CD14-positive monocyte (primary cell): ENCODE measurements at regions not wholly inside any gene's neighbourhood (a gene's known extent, or its start where the extent isn't known, plus 50 kb on each side); places are given as distances from the start of the nearest gene placed in this dataset.

ENCODE experiments used
- DNase-seq, 3 donors: peaks; one replicate each; pipeline ENCODE4 v3.0.0-alpha.2; 2011 to 2022
- H2AFZ ChIP-seq: 2 replicates; pipeline ENCODE4 v1.6.0; 2012; ENCODE audit warnings: mild to moderate bottlenecking, low read depth, low read length, inconsistent platforms; ENCODE audit not compliant: insufficient read depth, poor library complexity, severe bottlenecking
- H3K27ac ChIP-seq, 2 donors: 1 replicate in 1 of 2; 2 replicates in 1 of 2; pipeline ENCODE4 v1.5.1; 2012 to 2013; ENCODE audit warnings: low read length in 2 of 2, control low read depth in 1 of 2, inconsistent platforms in 1 of 2, low read depth in 1 of 2, mild to moderate bottlenecking in 1 of 2
- H3K27me3 ChIP-seq, 2 donors: one replicate each; pipeline versions ENCODE4 v1.6.0 to v1.6.1; 2011 to 2013; ENCODE audit warnings: low read length in 2 of 2; ENCODE audit not compliant: control insufficient read depth in 2 of 2, insufficient read depth in 2 of 2
- H3K36me3 ChIP-seq, 2 donors: replicated peaks in 1 of 2; 1 replicate in 1 of 2; 2 replicates in 1 of 2; pipeline versions ENCODE4 v1.5.1 to v1.6.1; 2012 to 2013; ENCODE audit warnings: low read length in 2 of 2, control low read depth in 1 of 2, inconsistent platforms in 1 of 2, mild to moderate bottlenecking in 1 of 2; ENCODE audit not compliant: insufficient read depth in 2 of 2, control insufficient read depth in 1 of 2
- H3K4me1 ChIP-seq, 2 donors: 1 replicate in 1 of 2; 2 replicates in 1 of 2; pipeline versions ENCODE4 v1.5.1 to v1.6.1; 2012 to 2013; ENCODE audit warnings: low read length in 2 of 2, control low read depth in 1 of 2, inconsistent platforms in 1 of 2, mild to moderate bottlenecking in 1 of 2, moderate library complexity in 1 of 2; ENCODE audit not compliant: insufficient read depth in 2 of 2, control insufficient read depth in 1 of 2
- H3K4me2 ChIP-seq: replicated peaks from 2 replicates; pipeline ENCODE3; 2012; ENCODE audit warnings: low read length, moderate library complexity, mild to moderate bottlenecking; ENCODE audit not compliant: poor library complexity, severe bottlenecking; ENCODE audit errors: extremely low read depth
- H3K4me3 ChIP-seq, 3 experiments: fragments of 200-600 bp in 1 of 3; sonication (generic) in 1 of 3; replicated peaks in 1 of 3; 1 replicate in 2 of 3; 2 replicates in 1 of 3; pipeline ENCODE4 v1.5.1; 2011 to 2013; ENCODE audit warnings: low read length in 3 of 3, mild to moderate bottlenecking in 3 of 3, control low read depth in 2 of 3, low read depth in 2 of 3, inconsistent platforms in 1 of 3, moderate library complexity in 1 of 3
- H3K79me2 ChIP-seq: 2 replicates; pipeline ENCODE4 v1.6.0; 2012; ENCODE audit warnings: mild to moderate bottlenecking, control low read depth, inconsistent platforms, low read length, moderate library complexity; ENCODE audit not compliant: insufficient read depth
- H3K9ac ChIP-seq: 2 replicates; pipeline ENCODE4 v1.6.0; 2017; ENCODE audit warnings: low read length, mild to moderate bottlenecking; ENCODE audit not compliant: insufficient read depth, poor library complexity, severe bottlenecking
- H3K9me3 ChIP-seq, 2 donors: replicated peaks in 1 of 2; 1 replicate in 1 of 2; 2 replicates in 1 of 2; pipeline versions ENCODE4 v1.5.1 to v1.6.1; 2012 to 2013; ENCODE audit warnings: low read length in 2 of 2, control low read depth in 1 of 2; ENCODE audit not compliant: control insufficient read depth in 1 of 2, insufficient read depth in 1 of 2
- H4K20me1 ChIP-seq: 2 replicates; pipeline ENCODE4 v1.6.0; 2012; ENCODE audit warnings: mild to moderate bottlenecking, low read length, control low read depth, moderate library complexity; ENCODE audit not compliant: insufficient read depth
- H3K27ac Mint-ChIP-seq, 7 donors: one replicate each; pipeline ENCODE4 v1.8.0; 2020; ENCODE audit warnings: mild to moderate bottlenecking in 7 of 7, mixed read lengths in 7 of 7, moderate library complexity in 6 of 7, inconsistent platforms in 2 of 7
- H3K27me3 Mint-ChIP-seq, 3 donors: one replicate each; pipeline ENCODE4 v1.8.0; 2021 to 2022; ENCODE audit warnings: low read depth in 3 of 3, mild to moderate bottlenecking in 3 of 3, mixed read lengths in 3 of 3, moderate library complexity in 3 of 3, inconsistent platforms in 1 of 3
- H3K36me3 Mint-ChIP-seq, 2 donors: one replicate each; pipeline ENCODE4 v1.8.0; 2020; ENCODE audit warnings: mixed read lengths in 2 of 2, inconsistent platforms in 1 of 2, mild to moderate bottlenecking in 1 of 2
- H3K4me1 Mint-ChIP-seq: one replicate; pipeline ENCODE4 v1.8.0; 2020; ENCODE audit warnings: mild to moderate bottlenecking, mixed read lengths
- H3K4me3 Mint-ChIP-seq, 2 donors: one replicate each; pipeline ENCODE4 v1.8.0; 2020; ENCODE audit warnings: mild to moderate bottlenecking in 2 of 2, mixed read lengths in 2 of 2, moderate library complexity in 1 of 2
- H3K9me3 Mint-ChIP-seq, 7 donors: one replicate each; pipeline ENCODE4 v1.8.0; 2020 to 2022; ENCODE audit warnings: mixed read lengths in 7 of 7, mild to moderate bottlenecking in 6 of 7, moderate library complexity in 6 of 7, inconsistent platforms in 2 of 7
- CTCF ChIP-seq: fragments of 200-600 bp; IDR thresholded peaks from one replicate; pipeline ENCODE4 v1.8.0; 2022; ENCODE audit warnings: antibody characterized with exemption, mild to moderate bottlenecking
- WGBS: methylation state at CpG from one replicate; pipeline ENCODE4 v1.1.5; 2013; ENCODE audit warnings: missing lambda C conversion rate; ENCODE audit not compliant: insufficient coverage; 5-methylcytosine and 5-hydroxymethylcytosine counted together
- intact Hi-C, 2 donors: fragments of 100-400 bp; cut with micrococcal nuclease; formaldehyde crosslinking; loops; one replicate each; pipeline versions ENCODE4 v1.15.0 to v1.15.1; 2023

- H2AFZ ChIP-seq = no peak overlapping the region
- no peak overlapping the region for H3K9ac ChIP-seq
- Mint-ChIP-seq H3K4me1 (no peaks in the 10 kb centered on the region), H3K36me3 (no peaks in the 10 kb centered on the region), H3K4me3 (no peak overlapping the region), H3K27me3 (peaks cover 0 to 1% (median 0%) of the 10 kb centered on the region in 3 donors), H3K9me3 (peaks cover 0 to 4% (median 2%) of the 10 kb centered on the region in 7 donors), H3K27ac (no peak overlapping the region)
- no peaks in the 10 kb centered on the region for H3K4me1 ChIP-seq
- no peaks in the 10 kb centered on the region for H3K27me3 ChIP-seq
- no peaks in the 10 kb centered on the region for H3K79me2 ChIP-seq
- no peak for TF ChIP-seq CTCF
- DNase-seq = no peak
- intact Hi-C loops = no loop called here
- no peak overlapping the region for H3K27ac ChIP-seq
- no peaks in the 10 kb centered on the region for H4K20me1 ChIP-seq
- no peaks in the 10 kb centered on the region for H3K36me3 ChIP-seq
- H3K9me3 ChIP-seq = no peaks in the 10 kb centered on the region
- no peak overlapping the region for H3K4me2 ChIP-seq
- H3K4me3 ChIP-seq = no peak overlapping the region
Measured at GRCh38 chr1:187241971-187242370, 413.2 kb downstream of the PLA2G4A start.

DNA sequence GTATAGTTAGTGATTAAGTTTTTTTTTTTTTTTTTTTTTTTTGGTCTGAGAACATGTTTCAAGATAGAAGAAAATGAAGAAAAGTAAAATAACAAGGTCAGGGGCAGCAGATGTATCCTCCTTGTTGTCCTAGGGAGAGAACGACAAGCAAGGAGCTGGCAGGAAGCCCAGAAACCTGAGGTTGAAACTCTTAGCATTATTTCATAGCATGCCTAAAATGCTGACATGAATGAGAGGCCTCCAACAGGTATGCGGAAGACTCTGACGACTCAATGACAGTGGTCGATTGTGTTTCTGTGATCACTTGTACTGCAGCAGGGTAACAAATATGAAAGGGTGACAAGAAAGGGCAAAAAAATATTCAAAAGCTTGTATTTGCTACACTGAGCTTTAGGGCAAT, 415.9 kb downstream of the PLA2G4A start:
- WGBS = 60% methylated on average over 4 of the region's 4 CpGs
- Histone ChIP-seq H3K79me2 (no peaks in the 10 kb centered on the region), H3K4me2 (no peak overlapping the region), H3K9me3 (no peaks in the 10 kb centered on the region), H3K4me3 (no peak overlapping the region), H3K4me1 (no peaks in the 10 kb centered on the region), H3K9ac (no peak overlapping the region), H3K36me3 (no peaks in the 10 kb centered on the region), H4K20me1 (no peaks in the 10 kb centered on the region), H3K27me3 (no peaks in the 10 kb centered on the region), H3K27ac (no peak overlapping the region), H2AFZ (no peak overlapping the region)
- peaks cover 0 to 5% (median 2%) of the 10 kb centered on the region in 7 donors for H3K9me3 Mint-ChIP-seq
- no peaks in the 10 kb centered on the region for H3K4me1 Mint-ChIP-seq
- H3K27ac Mint-ChIP-seq = no peak overlapping the region
- no peaks in the 10 kb centered on the region for H3K36me3 Mint-ChIP-seq
- DNase-seq = no peak
- intact Hi-C loops = no loop called here
- TF ChIP-seq CTCF = no peak
- H3K27me3 Mint-ChIP-seq = peaks cover 0 to 2% (median 1%) of the 10 kb centered on the region in 3 donors
- no peak overlapping the region for H3K4me3 Mint-ChIP-seq
